NCI-H2081 (cell line): ENCODE measurements at regions not wholly inside any gene's neighbourhood (a gene's known extent, or its start where the extent isn't known, plus 50 kb on each side); places are given as distances from the start of the nearest gene placed in this dataset.
A peak's percentile ranks its signal among the peaks of the same experiment; 100 is the strongest.
"Not testable (repeated sequence)": the region's sequence is repeated elsewhere in the genome, so short reads cannot be mapped to it uniquely, and the experiment has no call there.

Source experiments
- DNase-seq, 2 experiments: peaks; one replicate each; lab custom pipeline; 2025; lab: John Stamatoyannopoulos, UW

GRCh38 chr20:2203436-2203835 is 92.4 kb upstream of the TGM3 start:
- DNase-seq = no peak

- DNase-seq = no peak
These were observed 91.8 kb upstream of the TGM3 start for GRCh38 chr20:2204021-2204420.

DNA sequence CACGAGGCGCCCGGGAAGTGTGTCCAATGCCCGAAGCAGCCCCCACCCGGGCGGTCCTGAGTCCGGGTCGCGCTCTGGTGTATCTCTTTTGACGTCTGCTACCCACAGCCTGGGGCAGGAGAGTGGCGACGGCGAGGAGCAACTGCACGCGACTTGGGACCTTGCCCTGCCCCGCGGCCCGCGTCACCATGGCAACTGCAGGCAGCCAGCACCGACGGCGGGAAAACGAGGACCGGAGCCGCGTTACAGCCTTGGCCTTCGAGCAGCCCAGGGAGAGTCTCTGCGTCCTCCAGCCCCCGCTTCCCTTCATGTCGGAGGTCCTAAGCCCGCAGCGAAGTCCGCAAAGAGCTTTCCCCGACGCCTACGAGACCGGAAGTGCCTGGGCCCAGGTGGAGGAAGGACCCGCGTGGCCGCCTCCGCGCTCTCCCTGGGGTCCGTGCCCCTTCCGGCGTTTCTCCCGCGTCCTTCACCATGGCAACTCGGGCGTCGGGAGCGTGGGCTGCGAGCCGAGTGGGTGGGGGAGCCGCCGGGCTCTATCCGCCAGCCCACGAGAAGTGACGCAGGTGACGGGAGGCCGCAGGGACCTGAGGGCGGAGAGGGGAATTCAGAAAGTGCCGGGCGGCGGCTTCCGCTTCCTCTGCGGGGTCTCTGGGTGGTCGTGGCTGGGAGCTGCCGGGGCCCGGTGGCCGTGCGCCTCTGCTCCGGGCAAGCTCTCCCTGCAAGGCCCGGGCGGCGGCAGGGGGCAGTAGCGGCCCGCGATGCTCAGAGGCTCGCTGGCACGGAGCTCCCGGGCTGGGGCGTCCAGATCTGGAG is 88.6 kb upstream of the TGM3 start:
- peak; percentile 56 to 68 for DNase-seq

- no peak for DNase-seq
These were observed 88.1 kb upstream of the TGM3 start for GRCh38 chr20:2207770-2208097.

DNA sequence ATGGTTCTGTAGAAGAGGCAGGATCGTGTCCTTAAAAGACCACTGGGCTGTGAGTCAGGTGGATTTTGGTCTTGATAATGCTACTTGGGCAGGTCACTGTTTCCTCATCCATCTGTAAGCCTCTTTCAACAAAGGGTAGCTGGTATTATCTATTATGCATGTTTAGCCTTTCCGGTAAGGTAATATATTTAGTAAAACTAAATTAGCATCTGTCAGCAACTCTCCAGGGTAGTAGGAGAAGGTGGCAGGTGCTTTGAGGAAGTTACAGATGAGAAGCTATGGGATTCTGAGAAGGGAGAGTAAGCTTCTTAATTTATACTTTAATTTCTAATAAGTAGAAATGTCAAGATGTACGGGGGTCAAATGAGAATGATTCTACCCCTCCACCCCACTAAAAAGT is 86.9 kb upstream of the TGM3 start:
- no peak for DNase-seq

DNA sequence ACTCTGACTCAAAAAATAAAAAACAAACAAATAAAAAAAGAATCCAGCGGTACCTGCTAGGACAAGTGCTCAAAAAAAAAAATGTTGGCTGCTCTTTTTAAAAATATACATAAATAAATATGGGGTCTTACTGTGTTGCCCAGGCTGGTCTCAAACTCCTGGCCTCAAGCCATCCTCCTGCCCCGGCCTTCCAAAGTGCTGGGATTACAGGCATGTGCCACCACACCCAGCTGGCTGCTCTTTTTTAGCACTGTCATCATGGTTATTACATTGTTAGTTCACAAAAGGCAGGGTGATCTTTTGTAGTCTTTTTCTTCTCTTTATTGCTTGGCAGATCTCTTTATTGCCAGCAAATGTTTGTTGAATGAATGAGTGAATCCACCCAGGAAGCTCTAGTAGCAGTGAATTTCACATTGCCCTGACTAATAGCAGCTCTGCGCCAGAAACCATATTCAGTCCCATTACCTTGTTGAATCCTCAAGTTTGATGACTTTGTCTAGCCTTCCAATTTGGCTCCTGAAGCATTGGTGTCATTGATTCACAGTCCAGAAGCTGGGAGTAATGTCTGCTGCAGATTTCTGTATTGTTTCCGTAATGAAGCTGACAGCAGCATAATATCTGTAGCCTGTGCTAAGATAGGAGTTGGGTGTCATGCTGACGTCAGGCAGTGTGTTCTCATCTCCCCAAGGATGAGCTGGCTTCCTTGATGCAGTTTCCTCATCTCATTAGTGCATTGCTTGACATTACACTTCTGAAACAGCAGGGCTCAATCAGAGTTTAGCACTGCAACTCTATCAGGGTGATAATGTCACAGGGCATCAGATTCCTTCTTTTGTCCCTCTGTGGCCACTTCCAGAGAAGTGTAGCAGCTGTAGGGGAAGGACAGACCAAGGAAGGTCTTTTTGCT is 84.9 kb upstream of the TGM3 start:
- DNase-seq = no peak

DNA sequence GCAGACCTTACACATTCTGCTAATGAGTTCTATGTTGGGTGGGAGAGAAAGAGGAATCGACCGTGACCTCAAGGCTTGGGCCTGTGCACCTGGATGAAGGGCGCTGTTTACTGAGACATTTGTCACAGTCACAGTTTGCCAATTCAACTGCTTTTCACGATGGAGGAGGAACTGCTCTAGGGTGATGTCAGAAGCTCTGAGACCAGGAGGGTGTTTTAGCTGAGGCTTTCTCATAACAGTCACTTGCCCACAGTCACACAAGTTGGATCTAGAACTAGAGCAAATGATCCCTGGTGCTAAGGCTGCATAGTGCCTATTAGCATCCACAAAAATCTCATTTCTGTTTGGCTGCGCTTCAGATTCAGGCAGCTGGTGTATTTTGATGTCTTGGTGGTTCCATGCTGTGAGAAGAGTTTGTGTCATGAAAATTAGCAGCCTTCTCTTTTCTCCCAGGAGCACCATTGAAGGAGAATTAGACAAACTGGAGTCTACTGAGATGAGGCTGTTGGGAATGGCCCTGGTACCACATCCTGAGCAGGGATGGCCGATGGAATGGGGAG is 83.3 kb upstream of the TGM3 start:
- no peak for DNase-seq

GRCh38 chr20:2213401-2213800 is 82.4 kb upstream of the TGM3 start:
- DNase-seq = no peak

DNA sequence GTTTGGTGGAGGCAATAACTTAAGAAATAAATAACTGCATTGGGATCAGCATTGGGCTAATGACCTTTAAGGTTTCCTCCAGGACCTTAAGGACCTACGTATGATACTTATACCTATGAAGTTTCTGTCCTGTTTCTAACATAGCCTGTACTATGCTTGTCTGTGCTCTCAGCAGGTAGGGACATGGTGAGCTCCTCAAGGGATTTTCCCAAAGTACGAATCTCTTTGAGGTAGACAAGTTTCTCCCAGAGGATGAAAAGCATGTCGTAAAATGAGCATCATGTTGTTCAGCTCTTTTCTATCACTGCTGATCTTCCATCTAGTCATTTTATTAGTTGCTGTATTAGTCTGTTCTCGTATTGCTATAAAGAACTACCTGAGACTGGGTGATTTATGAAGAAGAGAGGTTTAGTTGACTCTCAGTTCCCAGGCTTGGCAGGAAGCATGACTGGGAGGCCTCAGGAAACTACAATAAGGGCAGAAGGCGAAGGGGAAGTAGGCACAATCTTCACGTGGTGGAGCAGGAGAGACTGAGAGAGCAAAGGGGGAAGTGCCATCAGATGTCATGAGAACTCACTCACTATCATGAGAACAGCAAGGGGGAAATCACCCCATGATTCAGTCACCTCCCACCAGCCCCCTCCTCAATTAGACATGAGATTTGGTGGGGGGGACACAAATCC is 77.8 kb upstream of the TGM3 start:
- DNase-seq = no peak

DNA sequence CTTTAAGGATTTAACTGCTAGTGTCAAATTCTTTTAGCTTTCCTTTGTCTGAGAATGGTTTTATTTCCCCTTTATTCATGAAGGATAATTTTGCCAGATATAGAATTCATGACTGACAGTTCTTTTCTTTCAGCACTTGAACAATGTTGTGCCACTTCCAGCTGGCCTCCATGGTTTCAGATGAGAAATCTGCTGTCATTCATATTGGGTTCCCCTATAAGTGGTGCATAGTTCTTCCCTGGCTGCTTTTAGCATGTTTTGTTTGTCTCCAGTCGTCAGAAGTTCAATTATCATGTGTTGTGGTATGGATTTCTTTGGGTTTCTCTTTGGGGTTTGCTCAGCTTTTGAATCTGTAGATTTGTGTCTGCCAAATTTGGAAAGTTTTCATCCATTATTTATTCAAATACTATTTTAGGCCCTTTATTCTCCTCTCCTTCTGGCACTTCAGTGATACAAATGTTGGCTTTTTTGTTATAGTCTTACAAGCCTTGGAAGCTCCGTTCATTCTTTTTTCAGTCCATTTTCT is 76.3 kb upstream of the TGM3 start:
- DNase-seq = no peak

DNA sequence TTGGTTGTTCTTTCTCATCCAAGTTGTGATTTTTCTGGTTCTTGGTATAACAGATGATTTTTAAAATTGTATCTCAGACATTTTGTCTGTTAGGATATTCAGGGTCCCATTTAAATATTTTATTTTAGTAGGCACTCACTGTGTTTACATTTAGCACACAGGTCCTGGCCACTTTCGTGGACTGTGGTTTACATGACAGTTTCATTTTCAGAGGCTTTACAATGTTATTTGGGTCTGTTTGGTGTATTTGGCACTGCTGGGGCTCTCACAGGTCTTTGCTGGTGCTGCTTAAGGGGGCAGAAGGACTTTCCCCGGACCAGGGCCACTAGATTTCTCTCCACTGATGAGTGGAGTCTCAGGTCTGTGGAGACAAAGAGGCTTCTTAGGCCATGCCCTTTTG is 75.5 kb upstream of the TGM3 start:
- no peak for DNase-seq

DNA sequence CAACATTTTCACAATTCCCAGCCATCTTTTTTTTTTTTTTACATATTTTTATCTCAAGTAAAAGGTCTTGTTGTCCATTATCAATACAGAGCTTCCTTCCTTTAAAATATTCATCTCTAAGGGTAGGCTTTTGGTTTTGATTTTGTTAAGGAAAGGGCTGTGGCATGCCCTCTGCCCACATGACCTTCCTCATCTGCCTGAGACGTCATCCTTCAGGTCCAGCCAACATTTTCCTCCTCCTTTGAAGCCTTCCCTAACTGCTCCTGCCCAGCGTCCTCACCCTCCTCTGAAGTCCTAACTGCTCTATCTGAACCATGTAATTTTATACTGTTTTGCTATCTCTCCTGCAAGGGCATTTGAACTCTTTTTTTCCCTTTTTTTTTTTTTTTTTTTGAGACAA is 73.9 kb upstream of the TGM3 start:
- DNase-seq = no peak

- DNase-seq = no peak
These were observed 72.0 kb upstream of the TGM3 start for GRCh38 chr20:2223558-2224367.

DNA sequence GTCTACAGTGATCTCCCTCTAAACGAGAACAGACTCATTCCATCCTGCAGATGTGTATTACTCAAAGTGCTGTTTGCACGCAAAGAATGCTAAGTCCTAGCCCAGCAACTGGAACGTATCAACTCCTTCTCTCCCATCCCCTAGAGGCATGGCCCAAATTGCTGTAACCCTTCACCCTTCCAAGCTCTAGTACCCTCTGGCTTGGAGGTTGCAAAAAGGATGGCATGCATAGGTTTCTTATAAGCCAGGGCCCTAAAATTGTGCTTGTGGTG is 71.5 kb upstream of the TGM3 start:
- DNase-seq = no peak

DNA sequence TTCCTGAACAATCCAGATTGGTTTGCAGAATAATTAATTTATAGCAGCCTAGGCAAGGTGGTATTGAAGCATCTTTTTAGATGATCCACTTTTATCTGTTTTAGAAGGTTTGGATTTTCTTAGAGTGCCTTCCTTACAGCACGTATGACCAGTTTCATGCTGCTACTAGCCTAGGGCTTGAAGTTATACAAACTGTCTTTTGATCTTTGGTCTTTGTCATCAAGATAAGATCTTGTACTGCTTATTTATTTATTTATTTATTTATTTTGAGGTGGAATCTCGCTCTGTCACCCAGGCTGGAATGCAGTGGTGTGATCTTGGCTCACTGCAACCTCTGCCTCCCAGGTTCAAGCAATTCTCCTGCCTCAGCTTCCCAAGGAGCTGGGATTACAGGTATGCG is 68.5 kb upstream of the TGM3 start:
- not testable (repeated sequence) for DNase-seq

DNA sequence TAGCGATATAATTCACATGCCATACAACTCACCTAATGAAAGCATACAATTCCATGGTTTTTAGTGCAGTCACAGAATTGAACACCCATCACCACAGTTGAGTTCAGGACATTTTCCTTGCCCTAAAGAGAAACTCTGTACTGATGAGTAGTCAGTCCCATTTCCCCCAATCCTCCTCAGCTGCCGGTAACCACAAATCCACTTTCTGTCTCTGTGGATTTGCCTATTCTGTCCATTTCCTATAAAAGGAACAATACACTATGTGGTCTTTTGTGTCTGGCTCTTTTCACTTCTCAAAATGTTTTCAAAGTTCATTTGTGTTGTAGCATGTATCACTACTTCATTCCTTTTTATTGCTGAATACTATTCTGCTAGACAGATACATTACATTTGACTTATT is 67.9 kb upstream of the TGM3 start:
- no peak for DNase-seq

GRCh38 chr20:2228926-2229325 is 66.9 kb upstream of the TGM3 start:
- DNase-seq = no peak

DNA sequence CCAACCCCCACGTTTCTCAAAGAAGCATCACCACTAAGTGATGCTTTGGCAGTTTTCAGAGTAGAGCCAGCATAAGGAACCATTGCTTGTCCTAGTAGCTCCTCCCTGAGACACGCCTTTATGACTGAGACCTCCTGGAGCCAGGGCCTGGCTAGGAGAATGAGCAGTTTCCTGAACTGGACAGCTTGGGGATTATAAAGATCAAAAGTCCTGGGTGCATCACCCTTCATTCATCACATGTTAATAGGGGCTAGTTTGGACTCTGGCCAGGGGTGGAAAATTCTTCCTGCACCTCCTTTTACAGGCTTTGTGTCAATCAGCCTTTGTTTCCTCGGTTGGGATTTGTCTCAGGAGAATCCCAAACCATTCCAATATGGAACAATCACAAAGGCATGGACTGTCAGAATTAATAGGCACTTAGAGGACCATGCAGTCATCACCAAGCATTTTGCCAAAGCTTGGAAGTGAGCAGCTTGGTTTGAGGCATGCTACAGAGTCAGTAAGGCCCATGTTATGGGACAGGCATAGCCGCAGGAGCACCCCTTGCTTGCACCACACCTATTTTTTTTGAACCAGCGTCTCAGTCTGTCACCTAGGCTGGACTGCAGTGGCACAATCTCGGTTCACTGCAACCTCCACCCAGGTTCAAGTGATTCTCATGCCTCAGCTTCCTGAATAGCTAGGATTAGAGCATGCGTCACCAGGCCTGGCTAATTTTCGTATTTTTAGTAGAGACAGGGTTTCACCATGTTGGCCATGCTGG is 64.9 kb upstream of the TGM3 start:
- no peak for DNase-seq

DNA sequence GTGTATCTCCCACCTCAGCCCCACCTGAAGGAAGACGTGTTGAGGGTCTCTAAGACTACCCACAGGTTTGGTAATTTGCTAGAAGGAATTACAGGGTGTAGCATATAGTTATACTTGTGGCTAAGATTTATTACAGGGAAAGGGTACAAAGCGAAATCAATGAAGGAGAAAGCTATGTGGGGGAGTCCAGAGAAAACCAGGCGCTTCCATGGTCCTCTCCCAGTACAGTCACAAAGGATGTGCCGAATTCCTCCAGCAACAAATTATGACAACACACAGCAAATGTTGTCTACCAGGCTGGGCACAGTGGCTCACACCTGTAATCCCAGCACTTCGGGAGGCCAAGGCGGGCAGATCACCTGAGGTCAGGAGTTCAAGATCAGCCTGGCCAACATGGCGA is 64.1 kb upstream of the TGM3 start:
- no peak for DNase-seq

- DNase-seq = peak; percentile 67 to 84
These were observed 61.1 kb upstream of the TGM3 start for GRCh38 chr20:2234598-2235191.
